ENCODE measurements at regions not wholly inside any gene's neighbourhood (a gene's known extent, or its start where the extent isn't known, plus 50 kb on each side); places are given as distances from the start of the nearest gene placed in this dataset.

DNA sequence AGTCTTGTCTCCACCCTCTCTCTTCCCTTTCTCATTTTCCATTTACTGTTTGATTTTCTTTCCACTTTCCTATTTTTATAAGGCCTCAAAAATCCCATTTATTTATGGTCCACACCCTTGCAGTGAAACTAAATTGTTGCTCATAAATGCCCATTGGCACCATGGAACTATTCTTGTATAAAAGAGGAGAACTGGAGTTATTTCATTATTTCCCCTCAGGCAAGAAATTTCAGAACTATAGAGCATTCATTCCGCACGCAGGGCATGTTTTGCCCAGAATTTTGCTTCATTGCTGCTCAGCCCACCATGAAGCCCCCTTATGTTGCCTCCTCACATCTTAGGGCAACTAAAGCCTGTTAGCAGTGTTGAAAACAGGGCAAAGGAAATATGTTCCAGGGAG lies 113.7 kb upstream of the MMADHC start:
- TF ChIP-seq, protein P1, sequence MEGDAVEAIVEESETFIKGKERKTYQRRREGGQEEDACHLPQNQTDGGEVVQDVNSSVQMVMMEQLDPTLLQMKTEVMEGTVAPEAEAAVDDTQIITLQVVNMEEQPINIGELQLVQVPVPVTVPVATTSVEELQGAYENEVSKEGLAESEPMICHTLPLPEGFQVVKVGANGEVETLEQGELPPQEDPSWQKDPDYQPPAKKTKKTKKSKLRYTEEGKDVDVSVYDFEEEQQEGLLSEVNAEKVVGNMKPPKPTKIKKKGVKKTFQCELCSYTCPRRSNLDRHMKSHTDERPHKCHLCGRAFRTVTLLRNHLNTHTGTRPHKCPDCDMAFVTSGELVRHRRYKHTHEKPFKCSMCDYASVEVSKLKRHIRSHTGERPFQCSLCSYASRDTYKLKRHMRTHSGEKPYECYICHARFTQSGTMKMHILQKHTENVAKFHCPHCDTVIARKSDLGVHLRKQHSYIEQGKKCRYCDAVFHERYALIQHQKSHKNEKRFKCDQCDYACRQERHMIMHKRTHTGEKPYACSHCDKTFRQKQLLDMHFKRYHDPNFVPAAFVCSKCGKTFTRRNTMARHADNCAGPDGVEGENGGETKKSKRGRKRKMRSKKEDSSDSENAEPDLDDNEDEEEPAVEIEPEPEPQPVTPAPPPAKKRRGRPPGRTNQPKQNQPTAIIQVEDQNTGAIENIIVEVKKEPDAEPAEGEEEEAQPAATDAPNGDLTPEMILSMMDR (IDR thresholded peaks at IDR 0.05 in 8 of 11, conservative IDR thresholded peaks at IDR 0.05 in 3 of 11) = no peak
- TF ChIP-seq POLR2AphosphoS5 (IDR thresholded peaks at IDR 0.05) = no peak
- no peak for TF ChIP-seq POLR2A (IDR thresholded peaks at IDR 0.05)

All from spleen (tissue), 7 donors.